ENCODE measurements at regions not wholly inside any gene's neighbourhood (a gene's known extent, or its start where the extent isn't known, plus 50 kb on each side); places are given as distances from the start of the nearest gene placed in this dataset.

DNA sequence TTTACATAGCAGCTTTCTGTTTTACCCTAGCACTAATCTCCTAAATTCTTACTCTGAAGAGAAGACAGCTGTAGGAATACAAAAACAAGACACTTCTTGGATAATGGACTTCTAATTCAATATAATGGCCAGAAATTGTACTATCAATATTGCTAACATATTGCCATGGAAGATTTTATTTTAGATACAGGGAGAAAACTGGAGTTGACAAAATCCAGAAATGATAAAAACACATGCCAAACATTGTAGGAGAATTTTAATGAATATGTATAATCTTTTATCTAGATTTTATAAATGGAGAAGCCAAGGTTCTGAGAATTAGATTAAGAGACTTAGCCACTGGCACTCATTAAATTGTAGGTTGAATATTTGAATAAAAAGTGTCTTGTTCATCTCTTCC, 1838.8 kb upstream of the LRRTM1 start:
- no peak for ATAC-seq
- no peak overlapping the region for H3K27ac ChIP-seq (ENCODE audit: low read length)
- H3K4me1 ChIP-seq (ENCODE audit: control insufficient read depth, insufficient read depth, low read length) = no peaks in the 10 kb centered on the region
- no peaks in the 10 kb centered on the region for H3K36me3 ChIP-seq (ENCODE audit: control insufficient read depth, insufficient read depth, low read length)
- H3K27me3 ChIP-seq (ENCODE audit: control insufficient read depth, insufficient read depth, low read length) = no peaks in the 10 kb centered on the region
- no peak overlapping the region for H3K4me3 ChIP-seq (ENCODE audit: low read length)
- H3K27ac Mint-ChIP-seq = no peak overlapping the region
- H3K9me3 Mint-ChIP-seq = peaks cover 8 to 14% of the 10 kb centered on the region in 2 donors
- H3K27me3 Mint-ChIP-seq (ENCODE audit: low read depth in 2 of 2) = no peaks in the 10 kb centered on the region
- H3K4me1 Mint-ChIP-seq = no peaks in the 10 kb centered on the region
- H3K36me3 Mint-ChIP-seq = peaks cover 6% of the 10 kb centered on the region
- peaks cover 8% of the 10 kb centered on the region for H3K9me3 ChIP-seq (ENCODE audit: control insufficient read depth, insufficient read depth, low read length)
- DNase-seq = no peak
- intact Hi-C loops (cut with micrococcal nuclease) = no loop called here
- no peak overlapping the region for H3K4me3 Mint-ChIP-seq
- TF ChIP-seq, protein P1, sequence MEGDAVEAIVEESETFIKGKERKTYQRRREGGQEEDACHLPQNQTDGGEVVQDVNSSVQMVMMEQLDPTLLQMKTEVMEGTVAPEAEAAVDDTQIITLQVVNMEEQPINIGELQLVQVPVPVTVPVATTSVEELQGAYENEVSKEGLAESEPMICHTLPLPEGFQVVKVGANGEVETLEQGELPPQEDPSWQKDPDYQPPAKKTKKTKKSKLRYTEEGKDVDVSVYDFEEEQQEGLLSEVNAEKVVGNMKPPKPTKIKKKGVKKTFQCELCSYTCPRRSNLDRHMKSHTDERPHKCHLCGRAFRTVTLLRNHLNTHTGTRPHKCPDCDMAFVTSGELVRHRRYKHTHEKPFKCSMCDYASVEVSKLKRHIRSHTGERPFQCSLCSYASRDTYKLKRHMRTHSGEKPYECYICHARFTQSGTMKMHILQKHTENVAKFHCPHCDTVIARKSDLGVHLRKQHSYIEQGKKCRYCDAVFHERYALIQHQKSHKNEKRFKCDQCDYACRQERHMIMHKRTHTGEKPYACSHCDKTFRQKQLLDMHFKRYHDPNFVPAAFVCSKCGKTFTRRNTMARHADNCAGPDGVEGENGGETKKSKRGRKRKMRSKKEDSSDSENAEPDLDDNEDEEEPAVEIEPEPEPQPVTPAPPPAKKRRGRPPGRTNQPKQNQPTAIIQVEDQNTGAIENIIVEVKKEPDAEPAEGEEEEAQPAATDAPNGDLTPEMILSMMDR (IDR thresholded peaks at IDR 0.05) = no peak

- WGBS (ENCODE audit: insufficient coverage) = 82% methylated on average over 3 of the region's 5 CpGs
- intact Hi-C loops (cut with micrococcal nuclease) = no loop called here
- no peak for DNase-seq
- H3K4me3 Mint-ChIP-seq = no peak overlapping the region
- no peaks in the 10 kb centered on the region for H3K4me1 ChIP-seq (ENCODE audit: control insufficient read depth, insufficient read depth, low read length)
- H3K27me3 Mint-ChIP-seq (ENCODE audit: low read depth in 2 of 2) = no peaks in the 10 kb centered on the region
- H3K27me3 ChIP-seq (ENCODE audit: control insufficient read depth, insufficient read depth, low read length) = no peaks in the 10 kb centered on the region
- H3K9me3 Mint-ChIP-seq = peaks cover 8 to 19% of the 10 kb centered on the region in 2 donors
- H3K4me1 Mint-ChIP-seq = no peaks in the 10 kb centered on the region
- H3K9me3 ChIP-seq (ENCODE audit: control insufficient read depth, insufficient read depth, low read length) = peaks cover 8% of the 10 kb centered on the region
- H3K4me3 ChIP-seq (ENCODE audit: low read length) = no peak overlapping the region
- ATAC-seq = no peak
- H3K27ac Mint-ChIP-seq = no peak overlapping the region
- peaks cover 6% of the 10 kb centered on the region for H3K36me3 Mint-ChIP-seq
- H3K36me3 ChIP-seq (ENCODE audit: control insufficient read depth, insufficient read depth, low read length) = no peaks in the 10 kb centered on the region
- no peak overlapping the region for H3K27ac ChIP-seq (ENCODE audit: low read length)
- TF ChIP-seq, protein P1 (IDR thresholded peaks at IDR 0.05) = no peak
These were observed 1835.5 kb upstream of the LRRTM1 start for GRCh38 chr2:82139979-82140611.

GRCh38 chr2:82137441-82137840, 1832.9 kb upstream of the LRRTM1 start:
- H3K4me1 ChIP-seq (ENCODE audit: control insufficient read depth, insufficient read depth, low read length) = no peaks in the 10 kb centered on the region
- TF ChIP-seq, protein P1 (IDR thresholded peaks at IDR 0.05) = no peak
- no peaks in the 10 kb centered on the region for H3K36me3 ChIP-seq (ENCODE audit: control insufficient read depth, insufficient read depth, low read length)
- DNase-seq (no peak), ATAC-seq (no peak)
- Mint-ChIP-seq H3K4me3 (no peak overlapping the region), H3K4me1 (no peaks in the 10 kb centered on the region), H3K27ac (no peak overlapping the region), H3K9me3 (peaks cover 6 to 19% of the 10 kb centered on the region in 2 donors), H3K36me3 (peaks cover 6% of the 10 kb centered on the region), H3K27me3 (ENCODE audit: low read depth in 2 of 2) (no peaks in the 10 kb centered on the region)
- H3K4me3 ChIP-seq (ENCODE audit: low read length) = no peak overlapping the region
- H3K27me3 ChIP-seq (ENCODE audit: control insufficient read depth, insufficient read depth, low read length) = no peaks in the 10 kb centered on the region
- H3K27ac ChIP-seq (ENCODE audit: low read length) = no peak overlapping the region
- 89% methylated on average over 6 of the region's 8 CpGs for WGBS (ENCODE audit: insufficient coverage)
- intact Hi-C loops (cut with micrococcal nuclease) = no loop called here
- no peaks in the 10 kb centered on the region for H3K9me3 ChIP-seq (ENCODE audit: control insufficient read depth, insufficient read depth, low read length)

DNA sequence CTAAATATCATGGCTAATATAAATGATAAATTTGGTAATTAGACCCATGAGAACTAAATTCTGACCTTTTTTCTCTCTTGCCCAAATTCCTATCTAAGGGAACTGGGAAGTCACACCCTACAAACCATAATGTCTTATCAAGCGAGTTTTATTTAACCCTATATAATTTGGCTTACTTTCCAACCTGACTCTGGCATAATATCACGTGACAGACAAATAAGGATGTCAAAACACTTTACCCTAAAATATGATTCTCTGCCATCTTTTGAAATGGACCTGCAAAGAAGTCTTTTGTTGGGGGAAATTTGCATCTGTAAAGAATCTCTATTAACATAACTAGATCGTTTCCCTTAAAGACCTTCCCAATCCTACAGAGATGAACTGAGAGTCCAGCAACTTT, 1823.5 kb upstream of the LRRTM1 start:
- no peaks in the 10 kb centered on the region for H3K4me1 ChIP-seq (ENCODE audit: control insufficient read depth, insufficient read depth, low read length)
- Mint-ChIP-seq H3K9me3 (peaks cover 2 to 22% of the 10 kb centered on the region in 2 donors), H3K4me1 (no peaks in the 10 kb centered on the region), H3K27me3 (ENCODE audit: low read depth in 2 of 2) (no peaks in the 10 kb centered on the region), H3K27ac (no peak overlapping the region), H3K4me3 (no peak overlapping the region), H3K36me3 (peaks cover 5% of the 10 kb centered on the region)
- H3K36me3 ChIP-seq (ENCODE audit: control insufficient read depth, insufficient read depth, low read length) = no peaks in the 10 kb centered on the region
- intact Hi-C loops (cut with micrococcal nuclease) = no loop called here
- WGBS (ENCODE audit: insufficient coverage) = 89% methylated on average over 2 of the region's 3 CpGs
- peaks cover 9% of the 10 kb centered on the region for H3K9me3 ChIP-seq (ENCODE audit: control insufficient read depth, insufficient read depth, low read length)
- no peak overlapping the region for H3K27ac ChIP-seq (ENCODE audit: low read length)
- DNase-seq (no peak), ATAC-seq (no peak)
- TF ChIP-seq, protein P1 (IDR thresholded peaks at IDR 0.05) = no peak
- no peak overlapping the region for H3K4me3 ChIP-seq (ENCODE audit: low read length)
- H3K27me3 ChIP-seq (ENCODE audit: control insufficient read depth, insufficient read depth, low read length) = no peaks in the 10 kb centered on the region

Measured in natural killer cell (primary cell).